ENCODE measurements at regions not wholly inside any gene's neighbourhood (a gene's known extent, or its start where the extent isn't known, plus 50 kb on each side); places are given as distances from the start of the nearest gene placed in this dataset.

DNA sequence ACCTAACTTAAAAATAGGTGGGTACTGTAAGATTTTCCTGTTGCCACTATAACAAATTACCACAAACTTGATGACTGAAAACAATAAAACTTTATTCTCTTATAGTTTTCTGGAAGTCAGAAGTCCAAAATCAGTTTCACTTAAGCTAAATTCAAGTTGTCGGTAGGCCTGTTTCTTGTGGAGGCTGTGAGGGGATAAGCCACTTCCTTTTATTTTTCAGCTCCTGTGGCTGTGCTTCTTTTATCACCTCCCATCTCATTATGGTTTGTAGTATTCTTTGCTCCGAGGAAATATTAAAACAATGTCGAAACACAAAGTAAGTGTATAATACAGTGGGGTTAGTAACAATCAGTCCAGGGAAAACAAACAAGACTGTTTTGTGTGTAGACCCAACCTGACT, 610.5 kb upstream of the TECRL start:
- TF ChIP-seq, protein P1, sequence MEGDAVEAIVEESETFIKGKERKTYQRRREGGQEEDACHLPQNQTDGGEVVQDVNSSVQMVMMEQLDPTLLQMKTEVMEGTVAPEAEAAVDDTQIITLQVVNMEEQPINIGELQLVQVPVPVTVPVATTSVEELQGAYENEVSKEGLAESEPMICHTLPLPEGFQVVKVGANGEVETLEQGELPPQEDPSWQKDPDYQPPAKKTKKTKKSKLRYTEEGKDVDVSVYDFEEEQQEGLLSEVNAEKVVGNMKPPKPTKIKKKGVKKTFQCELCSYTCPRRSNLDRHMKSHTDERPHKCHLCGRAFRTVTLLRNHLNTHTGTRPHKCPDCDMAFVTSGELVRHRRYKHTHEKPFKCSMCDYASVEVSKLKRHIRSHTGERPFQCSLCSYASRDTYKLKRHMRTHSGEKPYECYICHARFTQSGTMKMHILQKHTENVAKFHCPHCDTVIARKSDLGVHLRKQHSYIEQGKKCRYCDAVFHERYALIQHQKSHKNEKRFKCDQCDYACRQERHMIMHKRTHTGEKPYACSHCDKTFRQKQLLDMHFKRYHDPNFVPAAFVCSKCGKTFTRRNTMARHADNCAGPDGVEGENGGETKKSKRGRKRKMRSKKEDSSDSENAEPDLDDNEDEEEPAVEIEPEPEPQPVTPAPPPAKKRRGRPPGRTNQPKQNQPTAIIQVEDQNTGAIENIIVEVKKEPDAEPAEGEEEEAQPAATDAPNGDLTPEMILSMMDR (IDR thresholded peaks at IDR 0.05; ENCODE audit: low read depth, low read length), result no peak
- no peak for TF ChIP-seq EZH2phosphoT487 (IDR thresholded peaks at IDR 0.05; ENCODE audit: low read depth)
